ENCODE measurements at regions not wholly inside any gene's neighbourhood (a gene's known extent, or its start where the extent isn't known, plus 50 kb on each side); places are given as distances from the start of the nearest gene placed in this dataset.
A peak's percentile ranks its signal among the peaks of the same experiment; 100 is the strongest.

DNA sequence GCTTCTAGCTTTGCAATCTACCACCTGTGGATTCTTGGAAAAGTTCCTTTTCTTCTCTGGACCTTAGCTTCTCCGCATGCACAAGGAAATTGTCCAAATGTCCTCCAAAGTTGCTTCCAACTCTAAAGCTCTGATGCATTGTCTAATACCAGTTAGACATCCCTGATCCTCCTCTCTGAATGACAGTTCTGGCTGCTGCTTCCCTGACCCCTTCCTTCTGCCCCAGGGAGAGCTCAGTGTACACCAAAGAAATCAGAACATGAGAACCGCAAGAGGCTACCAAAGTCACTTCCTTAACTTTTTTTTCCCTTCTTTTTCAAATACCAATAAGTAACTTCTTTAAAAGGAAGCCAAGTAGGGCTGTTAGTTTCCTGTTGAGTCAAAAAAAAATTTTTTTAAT lies 79.7 kb upstream of the CES5A start:
- FAIRE-seq (no peak), DNase-seq (ENCODE audit: insufficient read length, low spot score) (no peak)

DNA sequence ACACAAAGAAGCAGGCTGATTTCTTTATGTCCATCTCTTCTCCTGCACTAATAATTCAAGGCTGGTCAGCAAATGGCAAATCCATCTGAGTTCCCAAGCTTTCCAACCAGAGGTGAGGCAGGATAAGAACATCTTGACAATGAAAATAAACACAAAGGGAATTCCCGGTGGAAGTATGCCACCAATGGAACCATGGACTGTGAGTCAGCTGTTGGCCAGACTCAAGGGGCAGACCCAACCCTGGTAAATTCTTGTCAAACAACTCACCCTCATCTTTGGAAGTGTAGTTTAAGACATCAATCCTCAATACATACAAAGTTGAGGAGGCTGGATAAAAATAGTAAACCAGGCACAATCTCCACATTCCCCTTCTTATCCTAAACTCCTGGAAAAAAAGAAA lies 74.3 kb upstream of the CES5A start:
- DNase-seq (ENCODE audit: insufficient read length, low spot score): no peak
- FAIRE-seq: no peak

DNA sequence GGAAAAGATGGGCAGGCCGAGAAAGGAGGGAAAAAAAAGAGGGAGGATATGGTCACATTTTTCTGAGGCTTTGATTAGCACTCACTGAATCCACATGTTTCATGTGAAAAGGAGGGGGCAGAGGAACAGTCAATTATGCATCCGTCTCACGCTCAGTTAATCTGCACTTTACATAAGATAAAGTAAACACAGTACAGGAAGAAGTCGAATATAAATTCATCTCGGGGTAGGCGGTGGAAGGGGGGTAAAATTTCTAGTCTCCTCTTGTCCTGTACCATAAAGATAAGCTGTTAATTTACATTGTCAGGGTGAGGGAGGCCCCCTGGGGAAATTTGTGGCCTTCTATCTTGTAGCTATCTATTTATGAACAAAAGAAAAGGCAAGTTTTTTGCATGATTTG lies 73.1 kb upstream of the CES5A start:
- DNase-seq (ENCODE audit: insufficient read length, low spot score) (no peak), FAIRE-seq (no peak)

DNA sequence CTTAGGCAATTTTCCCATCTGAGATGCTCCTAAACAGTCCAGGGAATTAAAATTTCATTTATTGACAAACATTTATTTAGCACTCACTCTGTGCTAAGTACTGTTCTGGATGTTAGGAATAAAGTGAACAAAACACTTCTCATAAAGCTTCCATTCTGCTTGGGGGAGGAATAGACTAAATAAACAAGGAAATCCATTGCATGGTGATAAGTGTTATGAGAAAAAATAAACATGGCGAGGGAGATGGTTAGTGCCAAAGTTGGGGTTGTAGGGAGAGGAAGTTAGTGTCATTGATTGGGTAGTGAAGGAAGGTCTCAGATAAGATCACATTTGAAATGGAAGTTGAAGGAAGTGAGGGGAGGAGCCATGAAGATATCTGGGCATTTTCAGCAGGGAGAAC lies 72.2 kb upstream of the CES5A start:
- DNase-seq (ENCODE audit: insufficient read length, low spot score) (no peak), FAIRE-seq (no peak)

DNA sequence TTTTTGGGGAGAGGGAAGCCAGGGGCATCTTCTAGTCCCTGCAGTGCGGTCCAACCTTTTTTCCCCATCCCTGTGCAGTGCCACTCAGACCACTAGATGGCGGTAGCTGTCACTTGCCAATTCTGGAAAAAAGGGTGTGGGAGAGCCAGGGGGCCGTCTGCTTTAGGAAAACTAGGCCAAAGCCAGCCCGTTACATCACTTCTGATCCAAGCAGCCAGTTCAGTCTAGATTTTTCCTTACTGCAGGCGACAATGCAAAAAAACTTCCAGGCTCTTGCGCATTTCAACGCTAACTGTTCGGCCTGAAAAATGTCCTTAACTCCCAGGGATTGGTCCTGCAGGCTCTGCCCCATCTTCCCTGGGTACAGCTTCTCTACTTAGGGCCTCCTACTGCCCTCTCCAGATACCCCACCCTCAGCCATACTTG lies 69.2 kb upstream of the CES5A start:
- DNase-seq (ENCODE audit: insufficient read length, low spot score) (peak; percentile 14), FAIRE-seq (no peak)

DNA sequence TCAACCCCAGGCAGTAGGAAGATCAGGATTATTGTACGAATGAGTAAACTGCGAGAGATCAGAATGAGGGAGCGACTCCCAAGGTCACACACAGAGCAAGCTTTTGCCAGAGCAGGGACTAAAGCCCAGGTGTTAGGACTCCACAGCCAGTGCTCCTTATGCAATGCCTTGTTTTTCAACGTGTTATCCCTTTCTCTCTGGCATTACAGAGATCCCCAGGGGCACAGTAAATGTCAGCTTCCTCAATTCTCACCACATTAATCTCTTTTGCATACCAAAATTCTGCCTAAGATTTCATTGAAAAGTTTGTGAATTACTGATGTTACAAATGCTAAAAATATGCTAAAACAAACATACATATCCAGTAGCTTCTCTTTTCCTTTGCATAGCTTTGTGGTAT lies 68.1 kb upstream of the CES5A start:
- DNase-seq (ENCODE audit: insufficient read length, low spot score): no peak
- no peak for FAIRE-seq

DNA sequence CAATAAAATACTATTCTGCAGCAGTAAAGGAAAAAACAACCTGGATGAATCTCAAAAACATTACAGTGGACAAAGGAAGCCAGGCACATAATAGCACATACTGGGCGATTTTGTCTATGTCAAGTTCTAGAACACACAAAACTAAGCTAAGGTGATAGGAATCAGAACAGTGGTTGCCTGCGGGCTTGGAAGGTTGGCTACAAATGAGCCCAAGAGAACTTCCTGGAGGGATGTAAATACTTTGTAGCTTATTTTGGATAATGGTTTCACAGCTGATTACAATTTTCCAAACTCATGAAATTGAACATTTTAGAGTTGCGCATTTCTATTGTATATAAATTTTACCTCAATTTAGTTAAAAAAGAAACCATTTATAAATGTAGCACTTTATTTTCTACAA lies 67.6 kb upstream of the CES5A start:
- DNase-seq (ENCODE audit: insufficient read length, low spot score) (no peak), FAIRE-seq (no peak)

DNA sequence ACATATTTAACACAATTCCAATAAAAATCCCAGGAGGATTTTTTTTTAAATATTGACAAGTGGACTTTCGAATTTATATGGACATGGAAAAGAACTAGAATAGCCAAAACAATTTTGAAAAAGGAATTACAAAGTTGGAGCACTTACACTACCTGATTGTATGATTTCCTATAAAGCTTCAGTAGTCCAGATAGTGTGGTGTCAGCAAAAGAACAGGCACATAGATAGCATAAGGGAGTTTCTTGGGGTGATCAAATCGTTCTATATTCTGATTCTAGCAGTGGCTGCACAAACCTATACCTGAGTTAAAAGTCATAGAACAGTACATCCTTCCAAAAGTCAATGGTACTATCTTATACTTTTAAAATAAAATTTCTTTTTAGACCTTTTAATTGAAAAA lies 66.4 kb upstream of the CES5A start:
- DNase-seq (ENCODE audit: insufficient read length, low spot score) (no peak), FAIRE-seq (no peak)

DNA sequence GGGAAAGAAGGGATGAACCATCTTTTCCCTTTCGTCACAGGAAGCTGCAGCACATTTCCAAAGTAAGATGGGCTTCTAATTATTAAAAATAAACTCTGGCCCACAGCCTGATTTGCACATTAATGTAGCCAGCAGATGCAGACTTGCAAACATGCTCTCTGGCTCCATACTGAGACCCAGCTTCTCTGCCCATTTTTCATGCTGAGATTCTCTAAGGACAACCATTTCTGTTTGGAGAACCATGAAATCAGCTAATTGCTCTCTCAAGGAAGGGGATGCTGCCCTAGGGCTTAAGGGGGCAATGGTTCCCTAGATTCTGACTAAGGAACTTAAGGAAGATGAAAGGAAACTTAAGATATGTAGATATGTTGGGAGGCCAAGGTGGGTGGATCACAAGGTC lies 63.0 kb upstream of the CES5A start:
- FAIRE-seq (no peak), DNase-seq (ENCODE audit: insufficient read length, low spot score) (no peak)

DNA sequence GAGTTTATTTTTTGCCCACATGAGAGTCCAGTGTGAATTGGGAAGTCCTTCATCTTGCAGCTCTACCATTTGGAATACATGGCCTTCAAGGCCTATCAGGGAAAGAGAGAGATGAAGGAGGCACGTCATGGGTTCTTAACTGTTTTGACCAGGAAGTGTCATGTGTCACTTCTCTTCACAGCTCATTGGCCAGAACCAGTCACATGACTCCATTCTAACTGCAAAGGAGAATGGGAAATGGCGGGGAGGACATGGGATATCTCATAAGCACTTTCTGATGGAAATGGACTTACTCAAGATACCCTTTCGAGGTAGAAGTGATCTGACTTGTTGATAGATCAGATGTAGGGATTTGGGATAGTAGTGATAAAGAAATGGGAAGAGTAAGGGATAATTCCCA lies 57.9 kb upstream of the CES5A start:
- no peak for FAIRE-seq
- DNase-seq (ENCODE audit: insufficient read length, low spot score): no peak

DNA sequence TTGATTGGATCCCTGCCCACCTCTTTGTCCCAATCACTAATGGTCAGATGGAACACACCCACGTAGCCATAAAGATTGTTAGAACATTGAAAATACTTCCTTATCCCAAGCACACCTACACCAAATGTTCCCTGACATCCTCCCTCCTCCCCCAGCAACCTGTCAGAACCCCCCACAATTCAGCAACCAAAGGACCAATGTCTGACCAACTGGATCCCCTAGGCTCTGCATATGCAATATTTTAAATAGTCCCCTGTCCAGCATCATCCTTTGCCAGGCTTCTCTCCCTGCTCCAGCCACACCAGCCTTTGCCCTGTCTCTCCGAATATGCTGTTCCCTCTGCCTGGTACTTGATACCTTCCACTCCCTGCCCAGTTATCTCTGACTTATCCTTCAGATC lies 54.9 kb upstream of the CES5A start:
- no peak for DNase-seq (ENCODE audit: insufficient read length, low spot score)
- FAIRE-seq: no peak

DNA sequence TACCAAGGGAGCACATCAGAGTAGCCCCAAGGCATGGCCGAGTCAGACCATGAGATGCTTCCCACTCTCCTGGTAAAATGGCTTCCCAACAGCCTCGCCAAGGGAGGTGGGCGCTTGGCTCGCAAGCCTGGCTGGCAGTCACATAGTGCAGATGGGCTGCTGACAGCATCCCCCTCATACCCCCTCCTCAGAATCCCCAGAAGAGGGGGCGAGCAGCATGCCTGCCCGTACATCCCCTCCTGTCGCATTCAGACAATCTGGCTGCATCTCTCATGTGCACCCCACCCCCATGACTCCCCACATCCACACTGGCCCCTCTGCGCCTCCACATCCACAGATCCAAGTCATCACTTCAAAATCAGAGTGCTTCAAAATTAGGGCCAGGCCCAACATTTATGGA lies 54.0 kb upstream of the CES5A start:
- no peak for FAIRE-seq
- DNase-seq (ENCODE audit: insufficient read length, low spot score): no peak

DNA sequence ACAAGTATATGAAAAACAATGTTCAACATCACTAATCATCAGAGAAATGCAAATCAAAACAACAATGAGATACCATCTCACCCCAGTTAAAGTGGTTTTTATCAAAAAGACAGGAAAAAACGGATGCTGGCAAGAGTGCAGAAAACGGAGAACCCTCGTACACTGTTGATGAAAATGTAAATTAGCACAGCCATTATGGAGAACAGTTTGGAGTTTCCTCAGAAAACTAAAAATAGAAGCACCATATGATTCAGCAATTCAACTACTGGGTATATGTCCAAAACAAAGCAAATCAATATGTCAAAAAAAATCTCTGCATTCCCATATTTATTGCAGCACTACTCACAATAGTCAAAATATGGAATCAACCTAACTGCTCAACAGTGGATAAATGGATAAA lies 50.1 kb upstream of the CES5A start:
- FAIRE-seq: no peak
- no peak for DNase-seq (ENCODE audit: insufficient read length, low spot score)
